GM19238 (cell line): ENCODE measurements at regions not wholly inside any gene's neighbourhood (a gene's known extent, or its start where the extent isn't known, plus 50 kb on each side); places are given as distances from the start of the nearest gene placed in this dataset.
A peak's percentile ranks its signal among the peaks of the same experiment; 100 is the strongest.

ENCODE experiments used
- DNase-seq: peaks from one replicate; pipeline ENCODE4 v3.0.0; 2011; ENCODE audit warnings: low spot score; ENCODE audit not compliant: insufficient read length

- DNase-seq: no peak
Measured at GRCh38 chr12:77777274-77777673, 53.4 kb upstream of the NAV3 start.

GRCh38 chr12:77774761-77775160 lies 55.9 kb upstream of the NAV3 start:
- no peak for DNase-seq

GRCh38 chr12:77772676-77773298 lies 57.9 kb upstream of the NAV3 start:
- no peak for DNase-seq

DNA sequence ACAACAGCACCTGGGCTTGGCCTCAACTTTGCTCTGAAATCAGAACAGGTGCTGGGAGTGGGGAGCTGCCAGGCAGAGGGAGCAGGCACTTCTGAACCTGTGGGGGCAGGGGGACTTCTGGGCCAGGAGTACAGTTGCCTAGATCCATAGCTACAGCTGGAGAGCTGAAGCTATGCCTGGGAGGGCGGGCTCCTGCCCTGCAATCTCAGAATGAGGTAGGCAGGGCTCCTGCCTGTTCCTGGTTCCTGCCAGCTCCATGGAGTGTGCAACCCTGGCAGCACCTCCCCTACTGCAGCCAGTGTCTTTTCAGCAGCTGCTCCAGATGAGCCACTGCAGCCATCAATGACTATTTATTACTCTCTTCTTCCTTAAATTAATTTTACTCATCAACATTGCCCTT lies 62.1 kb upstream of the NAV3 start:
- no peak for DNase-seq

GRCh38 chr12:77767756-77768343 lies 62.8 kb upstream of the NAV3 start:
- DNase-seq: no peak

DNA sequence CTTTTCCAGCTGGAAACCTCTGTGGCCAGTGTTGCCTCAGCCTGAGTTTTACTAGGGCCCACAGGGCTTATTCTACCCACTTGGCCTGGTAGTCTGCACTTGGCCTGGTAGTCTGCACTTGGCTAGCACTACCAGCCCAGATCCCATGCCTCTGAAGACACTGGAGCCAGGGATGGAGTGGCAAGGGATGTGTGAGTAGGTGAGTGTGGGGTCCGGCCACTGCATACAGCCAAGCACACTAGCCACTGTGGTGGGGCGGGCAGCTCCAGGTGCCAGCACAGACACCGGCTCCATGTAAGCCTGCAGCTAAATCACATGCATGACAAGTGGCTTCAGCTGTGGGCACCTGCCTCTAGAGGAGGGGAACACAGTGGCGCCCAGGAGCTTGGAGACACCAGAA lies 63.4 kb upstream of the NAV3 start:
- DNase-seq: no peak

DNA sequence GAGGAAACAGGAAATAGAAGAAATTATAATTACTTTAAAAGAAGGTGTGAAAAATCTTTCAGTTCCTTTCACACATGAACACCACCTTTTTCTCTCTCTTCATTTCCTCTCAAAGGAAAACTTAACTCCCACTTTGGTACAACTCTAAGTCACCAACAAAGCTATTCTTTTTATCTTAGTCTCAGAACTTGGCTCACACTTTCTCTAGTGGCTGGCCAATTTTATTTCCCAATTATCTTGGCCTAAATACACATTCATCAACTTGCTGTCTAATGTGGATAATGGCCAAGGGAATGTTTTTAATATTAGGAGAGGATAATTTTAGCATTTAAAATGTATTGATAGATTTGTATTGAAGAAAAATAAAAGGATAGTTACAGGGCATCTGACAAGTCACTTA lies 64.5 kb upstream of the NAV3 start:
- no peak for DNase-seq

DNA sequence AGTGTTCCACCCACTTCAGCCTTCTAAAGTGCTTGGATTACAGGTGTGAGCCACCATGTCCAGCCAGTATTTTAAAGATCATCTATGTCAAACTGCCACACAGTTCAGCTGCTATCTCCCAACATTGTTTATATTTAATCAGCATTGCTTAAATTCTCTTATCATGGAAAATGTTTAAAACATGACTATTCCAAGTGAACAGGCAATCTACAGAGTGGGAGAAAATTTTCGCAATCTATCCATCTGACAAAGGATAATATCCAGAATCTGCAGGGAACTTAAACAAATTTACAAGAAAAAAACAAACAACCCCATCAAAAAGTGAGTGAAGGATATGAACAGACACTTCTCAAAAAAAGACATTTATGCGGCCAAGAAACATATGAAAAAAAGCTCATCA lies 69.4 kb upstream of the NAV3 start:
- no peak for DNase-seq

DNA sequence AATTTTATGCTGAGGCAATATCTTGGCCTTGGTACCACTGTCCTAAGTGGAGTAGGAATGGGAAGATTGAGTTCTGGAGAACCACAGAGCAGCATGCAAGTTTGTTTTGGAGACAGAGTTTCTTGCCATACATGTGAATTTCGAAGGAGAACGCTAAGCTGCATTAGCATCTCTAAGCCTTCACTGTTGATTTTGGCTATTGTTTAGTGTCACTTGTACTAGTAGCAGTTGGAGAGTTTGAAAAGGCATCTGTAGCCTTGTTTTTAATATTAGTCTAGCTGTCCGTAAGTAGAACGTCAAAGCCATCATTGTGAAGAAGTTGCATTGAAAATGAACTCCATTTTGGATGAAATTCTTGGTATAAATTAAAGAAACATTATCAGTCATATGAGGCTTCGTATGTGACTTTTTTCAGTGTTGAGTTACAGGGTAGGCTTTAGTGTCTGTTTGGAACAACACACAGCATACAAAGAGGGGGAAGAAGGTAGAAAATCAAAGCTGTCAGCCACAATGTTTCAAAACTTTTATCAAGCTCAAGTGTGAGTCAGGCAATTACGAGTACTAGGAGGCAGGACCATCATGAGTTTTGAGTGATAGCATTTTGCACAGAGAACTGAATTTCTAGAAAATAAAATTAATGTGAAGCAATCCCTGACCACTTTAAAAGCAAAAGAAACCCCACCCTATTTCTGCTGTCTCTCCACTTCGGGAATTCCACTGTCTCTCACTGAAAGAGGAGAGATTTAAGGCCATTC lies 70.2 kb upstream of the NAV3 start:
- DNase-seq: no peak

DNA sequence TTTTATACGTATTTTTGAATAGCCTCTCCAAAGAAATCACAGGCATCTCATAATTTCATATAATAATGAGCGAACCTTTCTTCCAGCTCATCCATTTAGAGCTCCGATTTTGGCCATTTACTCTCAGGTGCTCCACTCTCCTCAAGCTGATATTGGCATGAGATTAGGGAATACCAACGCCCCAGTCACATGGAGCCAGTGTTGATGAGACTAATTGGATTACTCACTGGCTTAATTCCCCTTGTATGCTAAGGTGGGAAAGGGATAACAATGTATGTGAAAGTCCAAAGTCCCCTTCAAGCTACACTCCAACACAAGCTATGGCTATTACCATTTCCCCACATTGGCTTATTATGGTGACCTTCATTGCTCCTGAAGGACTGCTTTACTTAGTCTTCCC lies 76.6 kb upstream of the NAV3 start:
- DNase-seq: no peak

DNA sequence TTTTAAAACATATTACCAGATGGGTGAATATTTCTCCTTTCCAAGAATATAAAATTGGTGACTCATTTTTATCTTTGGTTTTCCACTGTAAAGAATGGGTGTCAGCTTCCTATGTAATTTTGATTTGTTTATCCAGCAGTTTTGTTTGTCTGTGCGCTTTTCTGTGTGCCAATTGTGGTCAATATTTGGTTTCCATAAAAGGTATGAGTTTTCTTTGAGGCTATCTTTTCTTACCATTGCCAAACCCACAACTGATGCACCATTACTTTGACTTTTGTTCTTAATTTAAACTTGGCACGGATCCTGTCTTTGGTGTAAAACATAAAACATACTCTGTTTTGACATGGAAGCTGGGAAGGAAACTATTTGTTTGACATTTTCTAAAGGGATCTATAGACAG lies 78.8 kb upstream of the NAV3 start:
- no peak for DNase-seq

DNA sequence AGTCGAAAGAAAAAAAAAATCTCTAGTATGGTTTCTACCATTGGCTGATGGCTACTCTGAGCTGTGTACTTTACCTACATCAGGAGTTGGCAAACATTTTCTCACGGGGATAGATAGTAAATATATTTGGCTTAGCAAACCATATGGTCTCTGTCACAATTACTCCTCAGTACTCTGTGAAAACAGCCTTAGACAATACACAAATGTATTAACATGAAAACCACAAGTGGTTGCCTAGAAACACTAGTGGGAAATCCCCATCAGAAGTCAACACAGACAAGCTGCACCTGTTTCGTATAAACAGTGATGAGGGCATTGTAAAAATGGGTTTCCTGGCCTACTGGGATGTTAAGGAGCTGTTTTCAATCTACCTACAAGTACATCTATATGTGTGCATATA lies 84.6 kb upstream of the NAV3 start:
- peak; percentile 10 for DNase-seq

DNA sequence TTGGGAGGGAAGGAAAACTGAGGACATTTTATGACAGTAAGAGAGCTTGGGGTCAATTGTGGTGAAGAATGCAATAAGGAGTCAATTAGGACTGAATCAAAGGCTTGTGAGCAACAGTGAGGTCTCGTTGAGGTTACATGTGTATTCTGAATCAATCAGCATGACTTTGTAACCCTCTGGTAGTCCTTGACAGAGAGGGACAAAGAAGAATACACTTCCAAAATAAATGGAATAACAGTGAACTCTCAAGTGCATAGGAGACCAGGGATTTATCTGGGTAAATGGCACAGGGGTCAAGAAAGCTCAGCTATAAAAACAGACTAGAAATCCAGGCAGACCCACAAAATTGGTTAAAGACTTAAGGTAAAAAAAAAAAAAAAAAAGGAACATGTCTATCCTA lies 85.1 kb upstream of the NAV3 start:
- no peak for DNase-seq

DNA sequence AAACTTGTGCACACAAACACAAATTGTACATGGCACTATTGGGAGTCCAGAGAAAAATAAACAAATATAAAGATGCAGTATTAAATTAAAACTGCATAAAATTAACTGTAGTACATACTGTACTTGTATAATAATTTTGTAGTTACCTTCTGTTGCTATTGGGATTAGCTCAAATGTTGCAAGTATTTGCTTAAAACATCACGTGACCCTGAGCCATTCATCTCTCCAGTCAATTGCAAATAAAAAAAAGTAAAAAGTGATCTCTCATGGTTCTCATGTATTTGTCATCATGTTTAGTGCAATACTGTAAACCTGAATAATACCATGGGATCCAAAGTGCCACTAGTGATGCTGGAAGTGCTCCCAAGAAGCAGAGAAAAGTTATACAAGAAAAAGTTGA lies 88.1 kb upstream of the NAV3 start:
- DNase-seq: no peak

DNA sequence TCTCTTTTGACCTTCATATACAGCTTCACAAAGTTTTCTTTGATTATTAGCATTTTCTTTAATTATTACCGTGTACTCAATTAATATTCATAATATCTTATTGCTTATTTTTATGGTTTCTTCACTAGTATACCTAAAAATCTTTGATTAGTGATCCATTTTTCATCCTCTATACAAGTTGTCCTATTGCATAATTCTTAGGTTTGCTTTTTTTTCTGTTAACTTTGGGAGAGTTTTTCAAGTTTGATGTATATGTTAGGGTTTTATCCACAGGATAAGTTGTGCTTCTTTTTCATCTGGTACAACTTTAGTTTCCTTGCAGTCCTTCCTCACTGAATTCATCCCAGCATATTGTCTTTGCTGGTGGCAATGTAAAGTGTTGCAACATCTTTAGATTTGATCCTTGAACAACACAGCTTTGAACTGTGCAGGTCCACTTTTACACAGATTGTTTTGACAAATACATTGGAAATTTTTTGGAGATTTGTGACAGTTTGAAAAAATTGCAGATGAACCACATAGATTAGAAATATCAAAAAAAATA lies 88.6 kb upstream of the NAV3 start:
- DNase-seq: no peak

DNA sequence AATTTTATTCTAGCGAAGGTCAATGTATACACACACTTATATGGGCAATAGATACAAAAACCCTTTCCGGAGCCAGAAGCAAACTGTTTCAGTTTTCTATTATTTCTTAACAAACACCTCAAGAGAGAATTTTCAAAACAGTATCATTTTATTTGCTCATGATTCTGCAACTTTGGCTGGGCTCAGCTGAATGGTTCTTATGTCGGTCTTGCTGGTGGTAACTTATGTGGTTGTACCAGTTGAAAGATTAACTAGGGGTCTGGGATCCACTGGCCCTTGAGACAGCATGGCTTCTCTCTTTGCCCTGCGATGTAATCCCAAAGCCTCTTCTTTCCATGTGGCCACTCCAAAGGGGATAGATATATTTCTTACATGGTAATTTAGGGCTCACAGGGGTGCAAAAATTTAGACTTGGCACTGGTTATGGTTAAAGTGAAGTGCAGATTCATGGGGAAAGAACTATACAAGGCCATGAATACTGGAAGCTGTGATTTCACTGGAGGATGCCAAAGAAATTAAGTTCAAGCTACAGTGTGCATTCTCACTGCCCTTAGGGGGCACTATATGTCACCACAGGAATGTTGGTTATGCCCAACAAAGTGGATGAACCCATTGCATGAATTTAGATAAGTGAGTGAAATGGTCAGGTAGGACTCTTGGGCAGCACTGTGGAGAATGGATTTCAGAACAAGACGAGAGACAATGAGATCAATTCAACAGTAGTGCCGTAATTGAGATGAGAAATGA lies 94.3 kb upstream of the NAV3 start:
- DNase-seq: no peak

GRCh38 chr12:77734214-77734883 lies 96.3 kb upstream of the NAV3 start:
- no peak for DNase-seq

- DNase-seq: no peak
Measured at GRCh38 chr12:77728018-77728417, 102.7 kb upstream of the NAV3 start.

DNA sequence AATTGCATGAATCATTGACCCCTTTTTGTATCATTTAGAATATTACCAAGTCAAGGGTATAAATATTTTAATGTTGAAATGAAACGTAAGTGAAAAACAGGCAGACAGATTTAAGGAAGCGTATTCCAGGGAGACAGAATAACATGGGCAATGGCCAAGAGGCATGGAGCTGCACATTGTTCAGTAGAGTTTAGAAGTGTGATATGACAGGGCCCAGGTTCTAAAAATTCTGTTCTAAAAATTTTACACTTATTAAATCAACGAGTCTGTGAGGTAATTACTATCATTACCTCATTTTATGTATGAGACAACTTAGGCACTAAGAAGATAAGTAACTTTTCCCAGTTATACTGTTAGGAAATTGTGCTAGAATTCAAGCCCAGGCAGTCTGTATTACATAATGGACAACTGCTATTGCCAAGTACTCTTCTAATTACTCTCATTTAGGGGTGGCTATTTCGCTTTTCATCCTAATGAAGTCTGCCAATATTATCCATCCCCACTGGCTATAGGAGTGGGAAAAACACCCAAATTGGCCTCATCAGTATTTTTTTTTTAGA lies 103.2 kb upstream of the NAV3 start:
- DNase-seq: no peak

- DNase-seq: no peak
Measured at GRCh38 chr12:77725611-77726010, 105.1 kb upstream of the NAV3 start.

DNA sequence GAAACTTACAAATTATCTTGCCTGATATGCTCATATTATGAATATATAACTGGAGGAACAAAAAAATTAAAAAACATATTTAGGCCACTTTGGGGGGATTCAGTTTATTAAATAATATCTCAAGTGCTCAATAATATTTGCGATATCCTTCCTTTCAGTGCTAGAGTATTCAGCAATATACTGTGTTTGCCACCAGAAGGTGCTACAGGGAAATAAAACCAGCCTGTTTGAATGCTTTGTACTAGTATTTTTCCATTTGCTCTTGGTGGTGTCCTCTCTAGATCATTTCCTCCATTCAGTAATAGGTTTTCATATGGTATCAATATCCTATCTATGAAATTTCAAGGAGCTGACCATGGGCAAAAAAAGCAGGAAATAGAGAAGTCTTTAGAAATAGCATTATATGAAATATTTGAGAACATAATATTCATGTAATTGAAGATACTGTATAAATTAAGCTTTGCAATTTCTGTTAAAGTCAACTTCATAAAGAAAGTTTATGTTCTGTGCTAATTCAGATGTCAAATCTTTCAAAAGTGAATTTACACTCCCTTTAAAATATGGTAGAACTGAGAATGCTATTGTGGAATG lies 106.2 kb upstream of the NAV3 start:
- no peak for DNase-seq
